Endothelial cell (in vitro differentiated cells): ENCODE measurements at regions not wholly inside any gene's neighbourhood (a gene's known extent, or its start where the extent isn't known, plus 50 kb on each side); places are given as distances from the start of the nearest gene placed in this dataset.

Experiments
- DNase-seq: peaks from one replicate; pipeline ENCODE4 v3.0.0; 2021; ENCODE audit warnings: low spot score
- H3K27ac Mint-ChIP-seq: one replicate; pipeline ENCODE4 v1.8.0; 2021; ENCODE audit warnings: mixed read lengths, inconsistent platforms; ENCODE audit not compliant: unreplicated experiment
- H3K27me3 Mint-ChIP-seq: one replicate; pipeline ENCODE4 v1.8.0; 2021; ENCODE audit warnings: mild to moderate bottlenecking, moderate library complexity, mixed read lengths, inconsistent platforms; ENCODE audit not compliant: unreplicated experiment
- H3K36me3 Mint-ChIP-seq: one replicate; pipeline ENCODE4 v1.8.0; 2021; ENCODE audit warnings: mild to moderate bottlenecking, low read depth, mixed read lengths, inconsistent platforms; ENCODE audit not compliant: unreplicated experiment
- H3K4me1 Mint-ChIP-seq: one replicate; pipeline ENCODE4 v1.8.0; 2021; ENCODE audit warnings: mild to moderate bottlenecking, mixed read lengths, inconsistent platforms; ENCODE audit not compliant: unreplicated experiment
- H3K4me3 Mint-ChIP-seq: one replicate; pipeline ENCODE4 v1.8.0; 2021; ENCODE audit warnings: mild to moderate bottlenecking, mixed read lengths, inconsistent platforms; ENCODE audit not compliant: unreplicated experiment
- H3K9me3 Mint-ChIP-seq: one replicate; pipeline ENCODE4 v1.8.0; 2021; ENCODE audit warnings: mixed read lengths, inconsistent platforms; ENCODE audit not compliant: unreplicated experiment
- CTCF ChIP-seq: fragments of 200-600 bp; sonication (generic); IDR thresholded peaks from one replicate; pipeline ENCODE4 v1.5.0; 2021; ENCODE audit warnings: antibody characterized with exemption; ENCODE audit not compliant: unreplicated experiment

GRCh38 chr2:84292545-84292944 lies 166.5 kb downstream of the SUCLG1 start:
- DNase-seq, result no peak
- TF ChIP-seq CTCF, result no peak
- Mint-ChIP-seq H3K9me3 (no peaks in the 10 kb centered on the region), H3K4me1 (no peaks in the 10 kb centered on the region), H3K4me3 (no peak overlapping the region), H3K27ac (no peak overlapping the region), H3K36me3 (no peaks in the 10 kb centered on the region), H3K27me3 (no peaks in the 10 kb centered on the region)

- no peak for TF ChIP-seq CTCF
- DNase-seq, result no peak
- Mint-ChIP-seq H3K36me3 (no peaks in the 10 kb centered on the region), H3K4me1 (no peaks in the 10 kb centered on the region), H3K27ac (no peak overlapping the region), H3K9me3 (no peaks in the 10 kb centered on the region), H3K4me3 (no peak overlapping the region), H3K27me3 (no peaks in the 10 kb centered on the region)
Measured at GRCh38 chr2:84290537-84290936, 168.5 kb downstream of the SUCLG1 start.

DNA sequence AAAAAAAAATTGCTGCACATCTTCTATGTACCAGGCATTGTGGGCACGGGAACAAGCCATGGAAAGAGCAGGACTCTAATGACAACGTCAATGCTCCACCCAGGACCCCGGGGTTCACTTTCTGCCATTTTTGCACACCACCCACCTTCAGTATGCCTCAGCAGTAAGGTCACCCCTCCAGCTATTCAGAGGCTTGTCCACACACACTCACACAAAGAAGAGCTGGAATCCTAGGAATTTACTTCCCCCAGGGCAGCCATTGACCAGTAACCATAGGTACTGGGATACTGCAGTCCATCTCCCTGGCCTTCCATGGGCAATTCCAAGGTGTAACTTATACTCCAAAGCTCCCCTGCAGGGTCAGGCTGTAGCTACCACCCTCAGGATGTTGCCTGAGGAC lies 170.8 kb downstream of the SUCLG1 start:
- H3K36me3 Mint-ChIP-seq, result no peaks in the 10 kb centered on the region
- no peak overlapping the region for H3K4me3 Mint-ChIP-seq
- no peak overlapping the region for H3K27ac Mint-ChIP-seq
- H3K27me3 Mint-ChIP-seq, result no peaks in the 10 kb centered on the region
- no peaks in the 10 kb centered on the region for H3K4me1 Mint-ChIP-seq
- no peak for DNase-seq
- no peak for TF ChIP-seq CTCF
- no peaks in the 10 kb centered on the region for H3K9me3 Mint-ChIP-seq

DNA sequence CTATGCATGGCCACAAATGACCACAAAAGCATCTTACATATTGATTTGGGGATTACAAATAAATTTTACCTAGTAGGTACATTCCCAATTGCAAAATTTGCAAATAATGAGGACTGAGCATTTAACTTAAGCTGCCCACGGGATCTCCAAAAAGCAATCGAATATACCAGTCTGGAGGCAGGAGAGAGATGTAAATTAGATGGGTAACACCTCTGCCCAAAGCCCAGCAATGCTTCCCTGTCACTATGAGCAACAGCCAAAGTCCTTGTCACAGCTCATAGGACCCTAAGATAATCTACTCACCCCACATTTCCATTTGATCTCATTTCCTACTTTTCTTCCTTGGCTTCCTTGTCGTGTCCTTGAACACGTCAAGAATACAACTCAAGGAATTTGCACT lies 172.2 kb downstream of the SUCLG1 start:
- H3K4me1 Mint-ChIP-seq, result no peaks in the 10 kb centered on the region
- no peak overlapping the region for H3K4me3 Mint-ChIP-seq
- H3K36me3 Mint-ChIP-seq, result no peaks in the 10 kb centered on the region
- no peak for TF ChIP-seq CTCF
- no peak overlapping the region for H3K27ac Mint-ChIP-seq
- no peaks in the 10 kb centered on the region for H3K27me3 Mint-ChIP-seq
- no peaks in the 10 kb centered on the region for H3K9me3 Mint-ChIP-seq
- no peak for DNase-seq

- no peaks in the 10 kb centered on the region for H3K36me3 Mint-ChIP-seq
- no peaks in the 10 kb centered on the region for H3K4me1 Mint-ChIP-seq
Measured at GRCh38 chr2:84285056-84285747, 173.9 kb downstream of the SUCLG1 start.

More at GRCh38 chr2:84285056-84285747, 173.9 kb downstream of the SUCLG1 start:
- TF ChIP-seq CTCF, result no peak
- DNase-seq, result no peak
- H3K27me3 Mint-ChIP-seq, result no peaks in the 10 kb centered on the region
- no peak overlapping the region for H3K4me3 Mint-ChIP-seq
- H3K9me3 Mint-ChIP-seq, result no peaks in the 10 kb centered on the region
- H3K27ac Mint-ChIP-seq, result no peak overlapping the region
